ENCODE measurements at regions not wholly inside any gene's neighbourhood (a gene's known extent, or its start where the extent isn't known, plus 50 kb on each side); places are given as distances from the start of the nearest gene placed in this dataset.

DNA sequence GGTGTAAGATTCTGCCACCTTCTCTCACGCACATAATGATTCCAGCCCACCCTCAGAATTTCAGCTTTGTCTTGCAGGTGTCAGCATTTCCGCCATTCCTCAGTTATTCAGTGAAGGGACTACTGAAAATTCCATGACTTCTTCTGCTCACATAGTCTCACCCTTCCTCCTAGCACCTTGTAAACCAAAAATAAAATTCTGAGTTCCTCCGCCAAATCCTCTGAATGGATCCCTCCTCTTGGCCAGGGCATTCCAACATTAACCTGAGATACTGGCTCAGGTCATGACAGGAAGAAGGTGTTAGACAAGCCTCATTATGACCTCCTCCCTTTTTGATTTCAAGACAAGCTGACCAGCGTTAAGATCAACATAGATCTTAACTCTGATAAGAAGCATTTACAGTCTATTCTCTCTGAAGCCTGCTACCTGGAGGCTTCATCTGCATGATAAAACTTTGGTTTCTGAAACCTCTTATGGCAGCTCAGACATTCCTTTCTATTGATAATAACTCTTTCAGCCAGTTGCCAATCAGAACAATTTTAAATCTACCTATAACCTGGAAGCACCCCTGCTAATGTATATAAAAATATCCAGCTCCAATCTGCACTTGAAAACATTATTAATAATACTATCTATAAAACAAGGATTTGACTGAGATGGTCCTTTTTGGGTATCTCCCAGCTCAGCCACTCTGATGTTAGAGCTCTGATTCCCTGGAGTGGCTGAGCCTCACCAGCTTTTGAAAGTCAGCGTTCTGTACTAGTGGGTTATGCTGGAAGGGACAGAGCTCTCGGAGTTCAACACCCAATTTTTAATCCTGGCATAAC is 136.4 kb upstream of the APCDD1 start:
- no peak for DNase-seq (ENCODE audit: low read depth)
- TF ChIP-seq, protein P1, sequence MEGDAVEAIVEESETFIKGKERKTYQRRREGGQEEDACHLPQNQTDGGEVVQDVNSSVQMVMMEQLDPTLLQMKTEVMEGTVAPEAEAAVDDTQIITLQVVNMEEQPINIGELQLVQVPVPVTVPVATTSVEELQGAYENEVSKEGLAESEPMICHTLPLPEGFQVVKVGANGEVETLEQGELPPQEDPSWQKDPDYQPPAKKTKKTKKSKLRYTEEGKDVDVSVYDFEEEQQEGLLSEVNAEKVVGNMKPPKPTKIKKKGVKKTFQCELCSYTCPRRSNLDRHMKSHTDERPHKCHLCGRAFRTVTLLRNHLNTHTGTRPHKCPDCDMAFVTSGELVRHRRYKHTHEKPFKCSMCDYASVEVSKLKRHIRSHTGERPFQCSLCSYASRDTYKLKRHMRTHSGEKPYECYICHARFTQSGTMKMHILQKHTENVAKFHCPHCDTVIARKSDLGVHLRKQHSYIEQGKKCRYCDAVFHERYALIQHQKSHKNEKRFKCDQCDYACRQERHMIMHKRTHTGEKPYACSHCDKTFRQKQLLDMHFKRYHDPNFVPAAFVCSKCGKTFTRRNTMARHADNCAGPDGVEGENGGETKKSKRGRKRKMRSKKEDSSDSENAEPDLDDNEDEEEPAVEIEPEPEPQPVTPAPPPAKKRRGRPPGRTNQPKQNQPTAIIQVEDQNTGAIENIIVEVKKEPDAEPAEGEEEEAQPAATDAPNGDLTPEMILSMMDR (IDR thresholded peaks at IDR 0.05; ENCODE audit: insufficient read depth, low read depth, low read length): no peak
- H3K4me3 ChIP-seq (ENCODE audit: low read depth, low read length): no peak overlapping the region

DNA sequence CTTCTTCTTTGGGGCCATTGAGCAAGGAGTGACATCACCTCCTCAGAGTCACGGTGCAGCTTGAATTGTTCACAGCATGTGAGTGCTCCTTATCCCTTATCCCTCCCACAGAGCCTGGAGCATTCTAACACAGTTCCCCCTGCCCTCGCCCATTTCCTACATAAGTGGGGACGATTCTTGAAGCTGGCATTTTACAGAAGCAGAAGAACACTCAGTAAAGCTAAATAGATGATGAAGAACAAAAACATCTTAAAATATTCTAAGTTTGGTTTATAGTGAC is 135.8 kb upstream of the APCDD1 start:
- TF ChIP-seq, protein P1 (IDR thresholded peaks at IDR 0.05; ENCODE audit: insufficient read depth, low read depth, low read length): no peak
- DNase-seq (ENCODE audit: low read depth): no peak

GRCh38 chr18:10319026-10319425 is 135.4 kb upstream of the APCDD1 start:
- TF ChIP-seq, protein P1 (IDR thresholded peaks at IDR 0.05; ENCODE audit: insufficient read depth, low read depth, low read length): no peak
- no peak overlapping the region for H3K4me3 ChIP-seq (ENCODE audit: low read depth, low read length)
- no peak for DNase-seq (ENCODE audit: low read depth)

More for the DNA sequence above, 135.8 kb upstream of the APCDD1 start:
- no peak overlapping the region for H3K4me3 ChIP-seq (ENCODE audit: low read depth, low read length)

GRCh38 chr18:10319914-10320600 is 134.4 kb upstream of the APCDD1 start:
- H3K4me3 ChIP-seq (ENCODE audit: low read depth, low read length): no peak overlapping the region
- TF ChIP-seq, protein P1 (IDR thresholded peaks at IDR 0.05; ENCODE audit: insufficient read depth, low read depth, low read length): no peak
- no peak for DNase-seq (ENCODE audit: low read depth)

GRCh38 chr18:10320791-10321190 is 133.6 kb upstream of the APCDD1 start:
- no peak overlapping the region for H3K4me3 ChIP-seq (ENCODE audit: low read depth, low read length)
- TF ChIP-seq, protein P1 (IDR thresholded peaks at IDR 0.05; ENCODE audit: insufficient read depth, low read depth, low read length): no peak
- no peak for DNase-seq (ENCODE audit: low read depth)

GRCh38 chr18:10321576-10321975 is 132.9 kb upstream of the APCDD1 start:
- no peak for DNase-seq (ENCODE audit: low read depth)

More at GRCh38 chr18:10321576-10321975, 132.9 kb upstream of the APCDD1 start:
- TF ChIP-seq, protein P1 (IDR thresholded peaks at IDR 0.05; ENCODE audit: insufficient read depth, low read depth, low read length): no peak
- H3K4me3 ChIP-seq (ENCODE audit: low read depth, low read length): no peak overlapping the region
